ENCODE measurements at regions not wholly inside any gene's neighbourhood (a gene's known extent, or its start where the extent isn't known, plus 50 kb on each side); places are given as distances from the start of the nearest gene placed in this dataset.

GRCh38 chr2:9681427-9681817 lies 50.6 kb upstream of the YWHAQ start:
- ChIA-PET CTCF (no interaction called here), POLR2A (no interaction called here)
- no peak for TF ChIP-seq FOXA1 (IDR thresholded peaks at IDR 0.05)
- TF ChIP-seq ARNT (IDR thresholded peaks at IDR 0.05) = no peak
- TF ChIP-seq SUZ12 (IDR thresholded peaks at IDR 0.05) = no peak
- no peak for TF ChIP-seq L3MBTL2 (conservative IDR thresholded peaks at IDR 0.05)
- no peak for TF ChIP-seq ELF4 (IDR thresholded peaks at IDR 0.05)
- TF ChIP-seq HDGF (IDR thresholded peaks at IDR 0.05; ENCODE audit: borderline replicate concordance) = no peak
- TF ChIP-seq SP1 (IDR thresholded peaks at IDR 0.05) = no peak
- no peak for TF ChIP-seq PKNOX1 (IDR thresholded peaks at IDR 0.05)
- TF ChIP-seq ZNF384 (IDR thresholded peaks at IDR 0.05) = no peak
- TF ChIP-seq TARDBP (IDR thresholded peaks at IDR 0.05) = no peak
- TF ChIP-seq BHLHE40 (IDR thresholded peaks at IDR 0.05; ENCODE audit: borderline replicate concordance) = no peak
- no peak for TF ChIP-seq CTBP1 (IDR thresholded peaks at IDR 0.05; ENCODE audit: borderline replicate concordance)
- no peak for TF ChIP-seq FOXM1 (IDR thresholded peaks at IDR 0.05; ENCODE audit: borderline replicate concordance)
- no peak for DNase-seq (ENCODE audit: extremely low spot score)

DNA sequence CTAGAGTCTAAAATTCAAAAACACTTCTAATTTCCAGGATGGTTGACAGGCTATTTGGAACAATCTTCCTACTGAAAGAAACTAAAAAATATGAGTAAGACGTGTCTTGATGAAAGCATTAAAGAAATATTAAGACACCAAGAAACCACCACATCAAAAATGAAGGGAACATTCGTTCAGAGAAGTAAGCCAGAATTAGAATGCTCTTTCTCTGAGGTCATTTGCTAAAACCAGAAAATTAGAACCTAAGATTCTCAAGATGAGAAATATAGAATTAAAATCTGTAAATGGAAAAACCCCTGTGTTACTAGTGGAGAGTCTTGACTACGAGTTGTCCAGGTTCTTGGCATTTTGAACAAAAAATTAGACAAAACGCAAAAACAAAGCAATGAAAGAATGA lies 54.8 kb upstream of the YWHAQ start:
- ChIA-PET CTCF (interaction anchor here (0.7 kb wide), 1 partner anchor 111 kb away, joined by 5 read pairs; no protein-coding TSS in a partner anchor), POLR2A (no interaction called here)
- TF ChIP-seq ARNT (IDR thresholded peaks at IDR 0.05) = no peak
- no peak for TF ChIP-seq PKNOX1 (IDR thresholded peaks at IDR 0.05)
- TF ChIP-seq ELF4 (IDR thresholded peaks at IDR 0.05) = no peak
- TF ChIP-seq ZNF384 (IDR thresholded peaks at IDR 0.05) = no peak
- no peak for TF ChIP-seq SUZ12 (IDR thresholded peaks at IDR 0.05)
- TF ChIP-seq HDGF (IDR thresholded peaks at IDR 0.05; ENCODE audit: borderline replicate concordance) = no peak
- no peak for TF ChIP-seq LEF1 (IDR thresholded peaks at IDR 0.05; ENCODE audit: borderline replicate concordance)
- no peak for TF ChIP-seq L3MBTL2 (conservative IDR thresholded peaks at IDR 0.05)
- no peak for TF ChIP-seq FOXA1 (IDR thresholded peaks at IDR 0.05)
- TF ChIP-seq SP1 (IDR thresholded peaks at IDR 0.05) = no peak
- TF ChIP-seq FOXK2 (IDR thresholded peaks at IDR 0.05) = no peak
- TF ChIP-seq BHLHE40 (IDR thresholded peaks at IDR 0.05; ENCODE audit: borderline replicate concordance) = no peak
- no peak for TF ChIP-seq TARDBP (IDR thresholded peaks at IDR 0.05)
- TF ChIP-seq FOXM1 (IDR thresholded peaks at IDR 0.05; ENCODE audit: borderline replicate concordance) = no peak
- no peak for TF ChIP-seq CTBP1 (IDR thresholded peaks at IDR 0.05; ENCODE audit: borderline replicate concordance)
- TF ChIP-seq NFRKB (IDR thresholded peaks at IDR 0.05) = no peak
- no peak for DNase-seq (ENCODE audit: extremely low spot score)

DNA sequence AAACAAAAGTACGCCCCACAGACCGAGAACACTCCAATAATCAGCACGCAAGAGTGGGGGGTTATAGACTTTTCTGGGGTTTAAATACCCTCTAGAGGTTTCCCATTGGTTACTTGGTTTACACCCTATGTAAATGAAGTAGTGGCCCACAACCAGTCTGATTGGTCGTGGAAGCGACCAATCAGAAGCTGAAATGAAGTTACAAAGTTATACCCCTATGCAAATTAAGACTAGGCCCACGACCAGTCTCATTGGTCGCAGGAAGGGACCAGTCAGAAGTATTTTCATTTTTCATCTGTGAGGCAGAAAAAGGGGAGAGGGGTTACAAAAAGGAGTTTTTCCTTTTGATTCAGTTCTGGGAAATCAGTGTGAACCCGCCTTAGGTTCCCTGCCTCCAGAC lies 55.3 kb upstream of the YWHAQ start:
- ChIA-PET POLR2A (no interaction called here), CTCF (interaction anchor here (0.7 kb wide), 1 partner anchor 111 kb away, joined by 5 read pairs; no protein-coding TSS in a partner anchor)

GRCh38 chr2:9690252-9690651 lies 59.5 kb upstream of the YWHAQ start:
- CTCF ChIA-PET = no interaction called here
- POLR2A ChIA-PET = interaction anchor here (1.5 to 2.3 kb wide), 2 partner anchors 60 to 135 kb away, joined by 4 to 10 read pairs; partner anchors contain the start of genes ADAM17 and YWHAQ
- TF ChIP-seq FOXA1 (IDR thresholded peaks at IDR 0.05) (no peak), PKNOX1 (IDR thresholded peaks at IDR 0.05) (no peak), ELF4 (IDR thresholded peaks at IDR 0.05) (no peak), FOXK2 (IDR thresholded peaks at IDR 0.05) (no peak), SP1 (IDR thresholded peaks at IDR 0.05) (no peak), FOXM1 (IDR thresholded peaks at IDR 0.05; ENCODE audit: borderline replicate concordance) (no peak)
- DNase-seq (ENCODE audit: extremely low spot score) = no peak

More for the DNA sequence above, 55.3 kb upstream of the YWHAQ start:
- TF ChIP-seq HDGF (IDR thresholded peaks at IDR 0.05; ENCODE audit: borderline replicate concordance) = no peak
- TF ChIP-seq BHLHE40 (IDR thresholded peaks at IDR 0.05; ENCODE audit: borderline replicate concordance) = no peak
- no peak for TF ChIP-seq TARDBP (IDR thresholded peaks at IDR 0.05)
- TF ChIP-seq ZNF384 (IDR thresholded peaks at IDR 0.05) = no peak
- TF ChIP-seq L3MBTL2 (conservative IDR thresholded peaks at IDR 0.05) = no peak
- TF ChIP-seq SUZ12 (IDR thresholded peaks at IDR 0.05) = no peak
- no peak for TF ChIP-seq FOXM1 (IDR thresholded peaks at IDR 0.05; ENCODE audit: borderline replicate concordance)
- TF ChIP-seq SP1 (IDR thresholded peaks at IDR 0.05) = no peak
- no peak for TF ChIP-seq NFRKB (IDR thresholded peaks at IDR 0.05)
- TF ChIP-seq LEF1 (IDR thresholded peaks at IDR 0.05; ENCODE audit: borderline replicate concordance) = no peak
- no peak for TF ChIP-seq ARNT (IDR thresholded peaks at IDR 0.05)
- no peak for TF ChIP-seq FOXK2 (IDR thresholded peaks at IDR 0.05)
- no peak for TF ChIP-seq ELF4 (IDR thresholded peaks at IDR 0.05)
- no peak for TF ChIP-seq PKNOX1 (IDR thresholded peaks at IDR 0.05)
- no peak for TF ChIP-seq FOXA1 (IDR thresholded peaks at IDR 0.05)
- TF ChIP-seq CTBP1 (IDR thresholded peaks at IDR 0.05; ENCODE audit: borderline replicate concordance) = no peak
- no peak for DNase-seq (ENCODE audit: extremely low spot score)

DNA sequence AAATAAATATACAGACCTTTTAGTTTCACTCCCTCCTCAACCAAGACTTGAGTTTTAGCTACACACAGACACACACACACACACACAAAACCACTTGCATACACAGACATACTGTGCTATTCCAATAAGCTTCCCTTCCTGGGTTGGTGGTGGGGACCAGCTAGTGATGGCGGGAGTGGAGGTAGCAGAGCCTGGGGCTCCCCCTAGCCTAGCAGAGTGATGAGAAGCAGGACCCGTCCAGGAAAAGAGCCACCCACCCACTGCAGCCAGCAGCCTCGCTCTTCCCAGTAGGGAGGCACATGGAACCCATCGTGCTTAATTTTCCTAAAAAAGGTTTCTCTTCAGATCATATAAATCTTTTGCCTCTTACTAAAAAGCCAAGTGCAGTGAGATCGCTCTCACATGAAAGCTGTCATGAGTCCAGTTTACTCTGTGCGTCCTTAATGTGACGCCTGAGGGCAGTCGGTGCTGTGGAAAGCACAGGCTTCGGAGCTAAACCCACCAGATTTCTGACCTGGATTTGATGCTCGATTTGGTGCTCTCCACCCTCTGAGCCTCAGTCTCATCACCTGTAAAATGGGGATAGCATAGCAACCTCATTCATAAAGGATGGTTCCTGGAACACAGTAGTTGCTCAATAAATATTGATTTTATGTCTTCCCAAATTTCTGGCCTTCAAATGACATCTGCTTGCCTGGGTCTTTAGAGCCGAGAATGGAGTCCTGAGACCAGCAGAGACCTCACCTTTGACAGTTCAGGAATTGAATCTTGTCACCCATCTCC lies 60.1 kb upstream of the YWHAQ start:
- CTCF ChIA-PET = no interaction called here
- DNase-seq (ENCODE audit: extremely low spot score) = no peak
- POLR2A ChIA-PET = interaction anchor here (1.5 to 2.3 kb wide), 2 partner anchors 60 to 136 kb away, joined by 4 to 10 read pairs; partner anchors contain the start of genes ADAM17 and YWHAQ
- TF ChIP-seq ZNF384 (IDR thresholded peaks at IDR 0.05) (no peak), BHLHE40 (IDR thresholded peaks at IDR 0.05; ENCODE audit: borderline replicate concordance) (no peak), LEF1 (IDR thresholded peaks at IDR 0.05; ENCODE audit: borderline replicate concordance) (no peak), PKNOX1 (IDR thresholded peaks at IDR 0.05) (no peak), L3MBTL2 (conservative IDR thresholded peaks at IDR 0.05) (no peak), ELF4 (IDR thresholded peaks at IDR 0.05) (no peak), FOXK2 (IDR thresholded peaks at IDR 0.05) (no peak), FOXM1 (IDR thresholded peaks at IDR 0.05; ENCODE audit: borderline replicate concordance) (no peak), FOXA1 (IDR thresholded peaks at IDR 0.05) (no peak), ARNT (IDR thresholded peaks at IDR 0.05) (no peak), HDGF (IDR thresholded peaks at IDR 0.05; ENCODE audit: borderline replicate concordance) (no peak), TARDBP (IDR thresholded peaks at IDR 0.05) (no peak), NFRKB (IDR thresholded peaks at IDR 0.05) (no peak), SUZ12 (IDR thresholded peaks at IDR 0.05) (no peak), CTBP1 (IDR thresholded peaks at IDR 0.05; ENCODE audit: borderline replicate concordance) (no peak), SP1 (IDR thresholded peaks at IDR 0.05) (no peak)

Measured in HEK293T (cell line).